ENCODE measurements at regions not wholly inside any gene's neighbourhood (a gene's known extent, or its start where the extent isn't known, plus 50 kb on each side); places are given as distances from the start of the nearest gene placed in this dataset.
"Not testable (repeated sequence)": the region's sequence is repeated elsewhere in the genome, so short reads cannot be mapped to it uniquely, and the experiment has no call there.

DNA sequence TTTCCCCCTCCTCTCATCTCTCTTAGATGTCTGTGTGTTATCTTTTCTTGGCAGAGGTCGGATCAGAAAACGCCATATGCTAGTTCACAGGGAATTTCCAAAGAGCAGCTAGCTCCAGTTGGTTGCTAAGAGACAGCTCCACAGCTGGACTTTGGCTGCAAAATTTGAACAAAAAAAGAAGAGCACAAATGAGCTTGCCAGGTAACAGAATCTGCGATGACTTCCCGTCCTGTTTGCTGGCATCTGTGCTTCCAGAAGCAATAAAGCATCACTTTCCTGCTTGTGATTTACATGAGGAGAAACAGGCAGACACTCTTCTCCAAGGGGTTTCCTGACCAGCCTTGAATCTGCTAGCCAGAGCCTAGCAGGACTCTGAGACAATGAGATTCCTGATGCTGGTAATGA is 596.0 kb upstream of the B3GAT1 start:
- Mint-ChIP-seq H3K4me3 (ENCODE audit: unreplicated experiment) (no peak overlapping the region), H3K27me3 (ENCODE audit: low read depth) (peaks cover 16% of the 10 kb centered on the region), H3K27ac (ENCODE audit: unreplicated experiment) (no peak overlapping the region), H3K4me1 (ENCODE audit: low read depth) (no peaks in the 10 kb centered on the region), H3K9me3 (ENCODE audit: low read depth) (peaks cover 9% of the 10 kb centered on the region), H3K36me3 (ENCODE audit: low read depth) (peaks cover 2% of the 10 kb centered on the region)
- no peak for DNase-seq (ENCODE audit: low spot score)
- TF ChIP-seq, protein P1, sequence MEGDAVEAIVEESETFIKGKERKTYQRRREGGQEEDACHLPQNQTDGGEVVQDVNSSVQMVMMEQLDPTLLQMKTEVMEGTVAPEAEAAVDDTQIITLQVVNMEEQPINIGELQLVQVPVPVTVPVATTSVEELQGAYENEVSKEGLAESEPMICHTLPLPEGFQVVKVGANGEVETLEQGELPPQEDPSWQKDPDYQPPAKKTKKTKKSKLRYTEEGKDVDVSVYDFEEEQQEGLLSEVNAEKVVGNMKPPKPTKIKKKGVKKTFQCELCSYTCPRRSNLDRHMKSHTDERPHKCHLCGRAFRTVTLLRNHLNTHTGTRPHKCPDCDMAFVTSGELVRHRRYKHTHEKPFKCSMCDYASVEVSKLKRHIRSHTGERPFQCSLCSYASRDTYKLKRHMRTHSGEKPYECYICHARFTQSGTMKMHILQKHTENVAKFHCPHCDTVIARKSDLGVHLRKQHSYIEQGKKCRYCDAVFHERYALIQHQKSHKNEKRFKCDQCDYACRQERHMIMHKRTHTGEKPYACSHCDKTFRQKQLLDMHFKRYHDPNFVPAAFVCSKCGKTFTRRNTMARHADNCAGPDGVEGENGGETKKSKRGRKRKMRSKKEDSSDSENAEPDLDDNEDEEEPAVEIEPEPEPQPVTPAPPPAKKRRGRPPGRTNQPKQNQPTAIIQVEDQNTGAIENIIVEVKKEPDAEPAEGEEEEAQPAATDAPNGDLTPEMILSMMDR (IDR thresholded peaks at IDR 0.05) = no peak

- Mint-ChIP-seq H3K4me3 (ENCODE audit: unreplicated experiment) (no peak overlapping the region), H3K27ac (ENCODE audit: unreplicated experiment) (no peak overlapping the region), H3K36me3 (ENCODE audit: low read depth) (no peaks in the 10 kb centered on the region), H3K9me3 (ENCODE audit: low read depth) (peaks cover 5% of the 10 kb centered on the region), H3K4me1 (ENCODE audit: low read depth) (no peaks in the 10 kb centered on the region), H3K27me3 (ENCODE audit: low read depth) (peaks cover 16% of the 10 kb centered on the region)
- TF ChIP-seq, protein P1 (IDR thresholded peaks at IDR 0.05) = no peak
- DNase-seq (ENCODE audit: low spot score) = no peak
These were observed 594.8 kb upstream of the B3GAT1 start for GRCh38 chr11:135006800-135007199.

DNA sequence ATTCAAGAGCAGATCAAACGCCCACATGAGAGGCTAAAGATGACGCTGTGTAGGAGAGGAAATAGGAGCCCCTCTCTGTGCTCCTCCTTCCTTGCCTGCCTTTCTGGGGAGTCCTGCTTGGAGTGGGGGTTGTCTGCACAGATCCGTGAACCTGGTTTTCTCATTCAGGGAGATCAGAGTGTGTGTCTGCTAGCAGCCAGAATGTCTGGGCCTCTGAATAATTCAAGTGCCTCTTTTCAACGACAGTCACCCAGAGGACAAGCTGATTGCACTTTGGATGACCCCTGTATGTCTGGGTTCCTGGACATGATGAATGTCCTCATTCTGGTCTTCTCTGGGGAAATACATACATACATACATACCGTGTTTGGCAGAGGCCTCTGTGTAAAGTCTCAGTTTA is 592.5 kb upstream of the B3GAT1 start:
- H3K27me3 Mint-ChIP-seq (ENCODE audit: low read depth) = peaks cover 22% of the 10 kb centered on the region

DNA sequence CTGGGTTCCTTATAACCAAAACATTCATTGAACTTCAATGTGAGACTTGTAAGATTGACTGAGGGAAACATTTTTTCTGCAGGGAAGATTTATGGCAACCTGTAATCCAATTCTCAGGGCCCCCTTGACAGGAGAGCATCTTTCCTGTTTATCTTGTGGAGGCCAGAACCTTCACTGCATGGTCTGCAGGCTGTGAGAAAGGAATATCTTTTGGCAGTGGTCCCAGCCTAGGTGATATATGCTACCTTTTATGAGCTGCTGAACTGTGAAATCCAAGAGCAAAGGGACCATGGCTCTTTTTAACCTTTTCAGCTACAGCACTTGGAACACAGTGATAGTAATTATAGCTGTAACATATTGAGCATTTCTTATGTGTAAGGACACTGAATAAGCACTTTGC is 590.2 kb upstream of the B3GAT1 start:
- DNase-seq (ENCODE audit: low spot score) = no peak
- TF ChIP-seq, protein P1 (IDR thresholded peaks at IDR 0.05) = no peak
- Mint-ChIP-seq H3K27ac (ENCODE audit: unreplicated experiment) (no peak overlapping the region), H3K27me3 (ENCODE audit: low read depth) (peaks cover 13% of the 10 kb centered on the region), H3K4me1 (ENCODE audit: low read depth) (no peaks in the 10 kb centered on the region), H3K4me3 (ENCODE audit: unreplicated experiment) (no peak overlapping the region), H3K36me3 (ENCODE audit: low read depth) (no peaks in the 10 kb centered on the region), H3K9me3 (ENCODE audit: low read depth) (peaks cover 3% of the 10 kb centered on the region)

More for the DNA sequence above, 592.5 kb upstream of the B3GAT1 start:
- H3K27ac Mint-ChIP-seq (ENCODE audit: unreplicated experiment) = no peak overlapping the region
- H3K9me3 Mint-ChIP-seq (ENCODE audit: low read depth) = peaks cover 7% of the 10 kb centered on the region
- no peaks in the 10 kb centered on the region for H3K4me1 Mint-ChIP-seq (ENCODE audit: low read depth)
- DNase-seq (ENCODE audit: low spot score) = no peak
- TF ChIP-seq, protein P1 (IDR thresholded peaks at IDR 0.05) = no peak
- no peaks in the 10 kb centered on the region for H3K36me3 Mint-ChIP-seq (ENCODE audit: low read depth)
- no peak overlapping the region for H3K4me3 Mint-ChIP-seq (ENCODE audit: unreplicated experiment)

DNA sequence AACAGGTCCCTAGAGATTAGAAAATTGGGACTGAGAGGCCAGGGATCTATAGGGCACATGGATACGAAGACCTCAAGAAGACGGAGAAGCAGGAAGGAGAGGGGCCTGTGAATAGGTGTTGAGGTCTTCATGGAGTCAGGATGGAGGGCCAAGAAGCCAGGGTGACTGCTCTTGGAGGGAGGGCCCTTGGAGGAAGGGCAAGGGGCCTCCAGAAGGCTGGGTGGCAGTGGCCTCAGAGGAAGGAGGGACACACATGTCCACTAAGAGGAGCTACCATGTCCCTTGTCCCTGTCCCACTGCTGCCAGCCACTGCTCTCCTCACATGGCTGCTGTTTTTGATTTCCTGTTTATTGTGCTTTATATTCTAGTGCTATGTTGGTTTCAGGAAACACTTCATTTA is 589.5 kb upstream of the B3GAT1 start:
- no peak for DNase-seq (ENCODE audit: low spot score)
- peaks cover 10% of the 10 kb centered on the region for H3K27me3 Mint-ChIP-seq (ENCODE audit: low read depth)
- H3K27ac Mint-ChIP-seq (ENCODE audit: unreplicated experiment) = no peak overlapping the region
- no peak overlapping the region for H3K4me3 Mint-ChIP-seq (ENCODE audit: unreplicated experiment)
- H3K4me1 Mint-ChIP-seq (ENCODE audit: low read depth) = no peaks in the 10 kb centered on the region
- H3K36me3 Mint-ChIP-seq (ENCODE audit: low read depth) = no peaks in the 10 kb centered on the region
- TF ChIP-seq, protein P1 (IDR thresholded peaks at IDR 0.05) = no peak
- H3K9me3 Mint-ChIP-seq (ENCODE audit: low read depth) = peaks cover 3% of the 10 kb centered on the region

- peaks cover 10% of the 10 kb centered on the region for H3K27me3 Mint-ChIP-seq (ENCODE audit: low read depth)
- H3K4me3 Mint-ChIP-seq (ENCODE audit: unreplicated experiment); H3K36me3 Mint-ChIP-seq (ENCODE audit: low read depth); H3K9me3 Mint-ChIP-seq (ENCODE audit: low read depth); H3K4me1 Mint-ChIP-seq (ENCODE audit: low read depth); H3K27ac Mint-ChIP-seq (ENCODE audit: unreplicated experiment); DNase-seq (ENCODE audit: low spot score): not testable (repeated sequence)
These were observed 589.0 kb upstream of the B3GAT1 start for GRCh38 chr11:135001065-135001464.

Measured in chondrocyte (in vitro differentiated cells).